GM21447 (cell line): ENCODE measurements at regions not wholly inside any gene's neighbourhood (a gene's known extent, or its start where the extent isn't known, plus 50 kb on each side); places are given as distances from the start of the nearest gene placed in this dataset.
"Not testable (repeated sequence)": the region's sequence is repeated elsewhere in the genome, so short reads cannot be mapped to it uniquely, and the experiment has no call there.

Experiments
- ATAC-seq: cut with Tn5 transposase; IDR thresholded peaks from one replicate; pipeline ENCODE4 v1.9.1; 2021; ENCODE audit not compliant: unreplicated experiment

DNA sequence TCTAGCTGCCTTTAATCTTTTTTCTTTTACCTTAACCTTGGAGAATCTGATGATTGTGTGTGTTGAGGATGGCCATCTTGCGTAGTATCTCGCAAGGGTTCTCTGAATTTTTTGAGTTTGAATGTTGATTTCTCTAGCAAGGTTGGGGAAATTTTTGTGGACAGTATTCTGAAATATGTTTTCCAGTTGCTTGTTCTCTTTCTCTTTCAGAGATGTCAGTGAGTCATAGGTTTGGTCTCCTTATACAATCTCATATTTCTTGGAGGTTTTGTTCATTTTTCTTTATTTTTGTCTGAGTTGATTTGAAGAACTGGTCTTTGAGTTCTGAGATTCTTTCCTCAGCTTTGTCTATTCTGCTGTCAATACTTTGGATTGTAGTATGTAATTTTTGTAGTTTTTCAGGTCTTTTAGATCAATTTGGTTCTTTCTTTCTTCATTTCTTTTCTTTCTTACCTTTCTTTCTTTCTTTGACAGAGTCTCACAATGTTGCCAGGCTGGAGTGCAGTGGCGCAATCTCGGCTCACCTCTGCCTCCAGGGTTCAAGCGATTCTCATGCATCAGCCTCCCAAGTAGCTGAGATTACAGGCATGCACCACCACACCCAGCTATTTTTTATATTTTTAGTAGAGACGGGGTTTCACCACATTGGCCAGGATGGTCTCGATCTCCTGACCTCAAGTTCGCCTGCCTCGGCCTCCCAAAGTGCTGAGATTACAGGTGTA, 366.4 kb upstream of the RASGRP1 start:
- ATAC-seq = no peak

DNA sequence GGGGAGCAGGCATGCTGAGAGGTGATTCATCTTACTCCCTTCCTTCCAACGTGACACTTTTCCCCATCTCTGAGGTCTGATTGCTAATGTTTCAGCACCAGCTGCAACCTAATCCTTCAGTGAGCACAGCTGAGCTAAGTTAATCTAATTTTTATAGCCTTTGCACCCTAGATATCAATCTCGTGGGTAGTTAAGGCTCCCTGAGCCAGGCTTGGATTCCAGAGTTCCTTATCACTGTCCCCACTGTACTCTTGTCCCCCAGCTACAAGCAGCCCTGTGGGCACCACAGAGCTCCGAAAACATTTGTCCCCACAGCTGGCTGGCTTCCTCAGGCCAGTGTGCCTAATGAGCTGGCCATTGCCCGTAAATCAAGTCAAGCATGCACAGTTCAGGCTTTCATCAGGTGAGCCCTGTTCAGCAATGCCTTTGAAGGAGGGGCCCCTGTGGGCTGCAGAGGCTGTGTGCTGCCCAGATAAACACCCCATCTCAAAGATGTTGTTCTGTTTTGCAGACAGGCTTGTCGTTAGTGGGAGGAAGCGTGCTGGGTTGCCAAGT, 376.9 kb upstream of the RASGRP1 start:
- ATAC-seq = no peak

DNA sequence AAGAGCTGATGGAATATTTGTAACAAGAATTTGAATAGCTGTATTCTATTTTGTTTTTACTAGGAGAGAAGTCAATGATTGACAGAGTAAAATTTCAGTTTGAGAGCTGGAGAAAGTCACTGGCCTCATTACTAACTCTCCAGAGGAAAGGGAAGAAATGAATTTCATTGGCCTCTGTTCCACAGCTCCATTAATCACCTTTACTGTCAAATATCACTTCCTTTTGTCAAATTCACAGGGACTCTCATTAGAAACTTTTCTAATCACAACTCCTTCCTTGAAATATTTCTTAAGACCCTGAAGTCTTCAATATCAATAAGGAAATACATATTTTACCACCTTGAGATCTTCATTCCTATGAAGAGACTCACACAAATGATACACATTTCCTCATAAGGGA, 379.9 kb upstream of the RASGRP1 start:
- no peak for ATAC-seq

DNA sequence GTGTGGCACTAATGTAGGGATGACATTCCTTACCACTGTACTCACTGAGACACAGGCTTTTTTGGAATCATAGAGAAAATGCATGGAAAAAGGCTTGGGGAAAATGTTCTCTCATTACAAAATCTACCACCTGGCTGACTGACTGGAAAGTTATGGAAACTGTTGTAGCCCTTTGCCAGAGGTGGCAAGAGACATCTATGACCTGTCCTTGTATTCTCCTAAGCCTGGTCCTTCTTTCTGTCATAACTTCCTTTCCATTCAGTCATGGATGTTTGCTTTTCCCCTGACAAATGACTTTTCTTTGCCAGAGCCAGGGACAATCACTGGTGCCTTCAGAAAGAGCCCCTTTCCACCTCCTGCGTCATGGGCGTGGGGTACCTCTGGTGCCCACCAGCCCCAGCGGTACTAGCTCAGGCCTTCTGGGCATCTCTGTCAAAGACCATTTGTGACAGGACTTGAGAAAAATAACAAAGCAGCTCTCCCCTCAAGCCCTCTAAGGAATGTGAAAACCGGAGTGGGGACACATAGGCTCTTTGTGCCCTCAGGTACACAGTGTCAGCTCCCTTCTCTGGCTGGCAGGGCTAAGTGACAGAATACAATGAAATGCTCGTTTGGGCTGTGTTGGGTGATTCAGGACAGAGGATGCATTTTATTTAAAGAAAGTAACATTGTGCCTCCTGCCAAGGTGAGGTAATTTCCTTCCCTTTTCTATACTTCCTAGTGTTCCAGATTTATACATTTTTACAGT, 381.1 kb upstream of the RASGRP1 start:
- ATAC-seq = no peak

DNA sequence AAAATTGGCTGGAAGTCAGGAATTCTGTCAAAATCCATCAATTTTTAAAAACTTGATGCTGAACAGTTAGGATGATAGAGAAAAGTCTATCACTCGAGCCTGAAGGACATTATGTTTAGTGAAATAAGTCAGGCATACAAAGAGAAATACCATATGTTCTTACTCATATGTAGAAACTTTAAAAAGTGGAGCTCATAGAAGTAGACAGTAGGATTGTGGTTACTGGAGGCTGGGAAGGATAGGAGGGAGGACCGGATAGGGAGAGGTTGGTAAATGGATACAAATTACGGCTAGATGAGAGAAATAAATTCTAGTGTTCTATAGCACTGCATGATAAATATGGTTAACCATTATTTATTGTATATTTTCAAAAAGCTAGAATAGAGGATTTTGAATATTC, 389.5 kb upstream of the RASGRP1 start:
- ATAC-seq = no peak

GRCh38 chr15:38961456-38961855, 396.8 kb upstream of the RASGRP1 start:
- ATAC-seq = no peak

DNA sequence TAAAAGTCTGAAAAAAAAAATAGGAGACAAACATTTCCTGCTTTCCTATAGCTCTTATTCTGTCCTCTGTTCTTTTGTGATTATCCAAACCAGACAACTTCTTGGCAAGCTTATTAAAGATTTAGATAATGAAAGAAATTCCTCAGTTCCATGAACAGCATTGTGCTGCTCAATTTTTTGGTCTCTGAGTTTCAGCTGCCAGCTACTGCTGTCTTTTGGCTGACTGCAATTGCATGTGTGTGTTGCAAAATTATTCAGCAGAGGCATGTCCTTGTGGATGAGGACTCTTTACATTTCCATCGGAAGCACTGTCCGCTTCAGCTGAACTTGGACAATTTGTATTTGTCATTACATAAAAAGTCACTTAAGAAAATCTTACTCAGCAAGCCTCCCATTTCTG, 397.3 kb upstream of the RASGRP1 start:
- ATAC-seq = no peak

- ATAC-seq = no peak
These were observed 408.2 kb upstream of the RASGRP1 start for GRCh38 chr15:38972831-38973230.

DNA sequence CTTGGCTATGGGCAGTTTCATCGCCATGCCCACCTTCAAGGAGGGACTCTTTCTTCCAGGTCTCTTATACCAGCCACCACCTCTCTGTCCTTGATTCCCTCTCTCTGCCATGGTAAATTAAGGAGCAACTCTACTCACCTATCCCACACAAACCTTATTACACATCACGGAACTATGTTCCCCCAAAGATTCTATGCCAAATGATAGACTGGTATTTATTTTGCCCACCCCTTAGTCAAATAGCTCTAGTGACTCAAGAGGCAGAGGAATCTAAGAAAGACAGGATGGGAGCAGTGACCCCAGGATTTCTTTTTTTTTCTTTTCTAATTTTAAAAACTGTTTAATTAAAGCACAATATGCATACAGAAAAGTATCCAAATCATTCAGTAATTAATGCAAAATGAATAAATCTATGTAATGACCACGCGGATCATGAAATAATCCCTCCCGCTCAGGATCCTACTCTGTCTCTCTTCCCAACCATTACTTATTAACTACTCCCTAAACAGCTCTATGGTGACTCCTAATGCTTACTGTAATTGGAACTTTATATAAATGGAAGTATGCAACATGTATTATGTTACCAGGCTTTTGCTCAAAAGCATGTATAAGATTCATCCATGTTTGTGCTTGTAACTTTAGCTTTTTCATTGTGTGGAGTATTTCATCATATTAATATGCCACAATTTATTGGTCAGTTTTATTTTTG, 410.8 kb upstream of the RASGRP1 start:
- no peak for ATAC-seq

- no peak for ATAC-seq
These were observed 426.5 kb upstream of the RASGRP1 start for GRCh38 chr15:38991126-38991525.

GRCh38 chr15:38991701-38992100, 427.1 kb upstream of the RASGRP1 start:
- ATAC-seq = no peak

GRCh38 chr15:38992506-38992905, 427.9 kb upstream of the RASGRP1 start:
- ATAC-seq = no peak

DNA sequence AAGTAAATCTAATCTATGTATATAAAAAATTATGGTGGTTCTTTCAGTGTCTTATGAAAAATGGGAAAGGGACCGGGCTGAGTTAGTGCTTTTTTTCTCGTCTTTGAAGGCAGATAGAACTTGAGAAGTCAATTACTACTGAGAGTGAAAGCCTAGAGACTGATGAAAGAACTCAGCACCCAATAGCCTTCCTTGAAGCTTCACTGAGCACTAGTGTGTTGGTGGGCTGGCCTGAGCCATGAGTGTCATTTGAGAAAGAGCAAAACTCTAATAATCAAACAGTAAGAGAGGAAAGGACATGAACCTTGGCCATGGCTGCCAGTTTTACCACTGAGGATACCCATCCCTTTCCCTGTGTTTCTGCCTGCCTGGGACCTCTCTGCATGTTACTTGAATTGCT, 428.3 kb upstream of the RASGRP1 start:
- no peak for ATAC-seq

DNA sequence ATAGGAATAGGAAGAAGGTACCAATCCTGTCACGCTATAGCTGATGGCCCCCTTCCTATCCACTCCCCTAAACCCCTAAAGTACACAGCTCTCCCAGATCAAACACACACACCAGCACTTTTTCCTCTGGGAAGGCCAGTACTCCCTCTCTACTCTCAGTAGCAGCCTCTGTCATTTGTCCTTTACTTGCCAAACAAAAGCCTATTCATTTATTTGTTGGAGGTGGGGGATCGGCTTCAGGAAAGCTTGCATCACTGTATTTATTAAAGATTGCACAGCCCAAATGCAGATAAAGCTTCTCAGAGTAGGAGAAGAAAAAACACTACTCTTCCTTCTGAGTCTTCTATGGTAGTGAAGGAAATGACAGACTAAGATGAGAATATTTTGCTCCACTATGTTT, 429.7 kb upstream of the RASGRP1 start:
- no peak for ATAC-seq

- no peak for ATAC-seq
These were observed 431.6 kb upstream of the RASGRP1 start for GRCh38 chr15:38996111-38996631.

- no peak for ATAC-seq
These were observed 433.2 kb upstream of the RASGRP1 start for GRCh38 chr15:38997841-38998240.

DNA sequence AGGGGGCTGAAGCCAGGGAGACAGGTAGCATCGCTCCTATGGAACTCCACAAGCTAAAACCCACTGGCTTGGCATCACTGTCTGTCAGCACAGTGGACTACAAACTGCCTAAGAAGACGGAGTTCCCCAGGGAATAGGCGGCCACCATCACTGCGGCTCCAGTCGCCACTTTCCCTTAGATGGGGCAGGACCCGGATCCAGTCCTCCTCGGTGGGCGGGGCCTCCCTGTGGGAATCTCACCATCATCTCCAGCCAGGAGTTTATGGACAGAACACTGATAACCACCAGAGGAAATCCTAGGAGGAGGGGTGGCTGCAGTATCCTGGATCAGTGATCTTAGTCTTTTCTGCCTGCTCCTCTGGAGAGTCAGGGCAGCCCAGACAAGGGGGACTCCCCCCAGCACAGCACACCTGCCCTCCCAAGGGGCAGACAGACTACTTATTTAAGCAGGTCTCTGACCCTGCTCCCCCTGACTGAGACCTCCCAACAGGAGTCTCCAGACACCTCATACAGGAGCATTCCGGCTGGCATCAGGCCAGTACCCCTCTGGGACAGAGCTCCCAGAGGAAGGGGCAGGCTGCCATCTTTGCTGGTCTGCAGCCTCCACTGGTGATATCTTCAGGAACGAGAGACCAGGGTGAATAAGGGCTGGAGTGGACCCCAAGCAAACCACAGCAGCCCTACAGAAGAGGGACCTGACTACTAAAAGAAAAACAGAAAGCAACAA, 435.6 kb upstream of the RASGRP1 start:
- no peak for ATAC-seq

GRCh38 chr15:39009740-39010139, 445.1 kb upstream of the RASGRP1 start:
- no peak for ATAC-seq

- ATAC-seq = not testable (repeated sequence)
These were observed 446.5 kb upstream of the RASGRP1 start for GRCh38 chr15:39011066-39011465.

- no peak for ATAC-seq
These were observed 448.6 kb upstream of the RASGRP1 start for GRCh38 chr15:39013262-39013661.

GRCh38 chr15:39014682-39015081, 450.1 kb upstream of the RASGRP1 start:
- ATAC-seq = no peak
